Transverse colon (tissue), 4 donors: ENCODE measurements at regions not wholly inside any gene's neighbourhood (a gene's known extent, or its start where the extent isn't known, plus 50 kb on each side); places are given as distances from the start of the nearest gene placed in this dataset.

ENCODE experiments used
- CTCF ChIP-seq, 5 experiments: fragments of 200-600 bp in 3 of 5; fragments of 450-650 bp in 2 of 5; sonication (generic) in 3 of 5; IDR thresholded peaks; 1 replicate in 2 of 5; 2 replicates in 3 of 5; pipeline ENCODE4 v1.5.1; 2016 to 2017; ENCODE audit warnings: antibody characterized with exemption in 5 of 5, inconsistent platforms in 3 of 5, mild to moderate bottlenecking in 2 of 5, moderate library complexity in 1 of 5
- POLR2A ChIP-seq: fragments of 450-650 bp; IDR thresholded peaks from one replicate; pipeline ENCODE4 v1.6.1; 2016; ENCODE audit warnings: antibody characterized with exemption, mild to moderate bottlenecking, moderate library complexity
- POLR2AphosphoS5 ChIP-seq, 3 donors: sonication (generic); formaldehyde crosslinking; IDR thresholded peaks; one replicate each; pipeline ENCODE4 v1.6.1; 2016; ENCODE audit warnings: antibody characterized with exemption in 3 of 3

- TF ChIP-seq CTCF (IDR thresholded peaks at IDR 0.05) (no peak), POLR2AphosphoS5 (IDR thresholded peaks at IDR 0.05) (no peak), POLR2A (no peak)
Observed at GRCh38 chrX:4708970-4709760, 995.7 kb upstream of the PRKX start.
